K562 (cell line): ENCODE measurements at regions not wholly inside any gene's neighbourhood (a gene's known extent, or its start where the extent isn't known, plus 50 kb on each side); places are given as distances from the start of the nearest gene placed in this dataset.

Experiments used
- ATAC-seq: fragments of 200-7000 bp; cut with Tn5 transposase; 3 replicates; pipeline ENCODE4 v1.9.1; 2020; ENCODE audit warnings: moderate library complexity
- BruUV-seq: library from RNA; stranded (reverse); fragments of 400-500 nt; replicated peaks from 2 replicates; lab custom pipeline; 2021; lab: Mats Ljungman, UMichigan
- CTCF ChIA-PET: fragments of 300-600 bp; formaldehyde crosslinking; extraction: SDS; loops from one replicate; lab custom pipeline; 2021; ENCODE audit warnings: low intra/inter-chr PET ratio; lab: Yijun Ruan, JAX
- POLR2A ChIA-PET: fragments of 300-600, 350-650 bp; sonication (Branson Sonifier 250); formaldehyde crosslinking; extraction: SDS; loops from one replicate; lab custom pipeline; 2021; ENCODE audit warnings: antibody characterized with exemption, inconsistent platforms; lab: Yijun Ruan, JAX
- DNase-seq, 4 experiments: peaks; one replicate each; pipeline versions ENCODE4 v3.0.0 to v3.0.0-alpha.2; 2011 to 2018; ENCODE audit warnings: low spot score in 3 of 4, mixed read lengths in 3 of 4; ENCODE audit errors: extremely low read depth in 1 of 4
- FAIRE-seq: peaks from 2 replicates; lab custom pipeline; 2011; peaks lifted over from hg19 to GRCh38; lab: Jason Lieb, UNC
- H2AFZ ChIP-seq: 2 replicates; pipeline ENCODE4 v1.6.0; 2011; ENCODE audit warnings: low read depth, low read length, control low read depth, inconsistent platforms
- H3K27ac ChIP-seq: fragments of 200-600 bp; 3 replicates; pipeline ENCODE4 v1.8.0; 2011; ENCODE audit warnings: low read depth, mild to moderate bottlenecking, control low read depth, inconsistent platforms, low read length, moderate library complexity, mixed read lengths; ENCODE audit errors: extremely low read depth
- H3K27me3 ChIP-seq, 2 experiments: fragments of 300-600 bp in 1 of 2; 2 replicates in 1 of 2; 3 replicates in 1 of 2; pipeline versions ENCODE4 v1.6.0 to v1.8.0; 2011; ENCODE audit warnings: inconsistent platforms in 2 of 2, low read length in 2 of 2, mild to moderate bottlenecking in 1 of 2, mixed read lengths in 1 of 2, moderate library complexity in 1 of 2; ENCODE audit not compliant: control insufficient read depth in 2 of 2, insufficient read depth in 2 of 2
- H3K36me3 ChIP-seq: fragments of 300-600 bp; 3 replicates; pipeline ENCODE4 v1.8.0; 2011; ENCODE audit warnings: mild to moderate bottlenecking, low read length, inconsistent platforms; ENCODE audit not compliant: control insufficient read depth, insufficient read depth
- H3K4me1 ChIP-seq, 2 experiments: fragments of 200-600 bp in 1 of 2; replicated peaks in 1 of 2; 2 replicates in 1 of 2; 3 replicates in 1 of 2; pipeline versions ENCODE4 v1.5.1 to v1.8.0; 2011; ENCODE audit warnings: inconsistent platforms in 2 of 2, low read length in 2 of 2, mild to moderate bottlenecking in 1 of 2, mixed read lengths in 1 of 2, moderate library complexity in 1 of 2; ENCODE audit not compliant: control insufficient read depth in 2 of 2, insufficient read depth in 2 of 2
- H3K4me2 ChIP-seq: 2 replicates; pipeline ENCODE4 v1.6.1; 2011; ENCODE audit warnings: low read length, control low read depth, inconsistent platforms, mixed read lengths; ENCODE audit not compliant: insufficient read depth
- H3K4me3 ChIP-seq: fragments of 200-600 bp; sonication (generic), shearing (Covaris generic); 2 replicates; pipeline ENCODE4 v1.5.1; 2016; ENCODE audit warnings: control low read depth, inconsistent platforms
- H3K79me2 ChIP-seq: fragments of 200-600 bp; 3 replicates; pipeline ENCODE4 v1.8.0; 2011; ENCODE audit warnings: low read length, inconsistent platforms; ENCODE audit not compliant: control insufficient read depth, insufficient read depth
- H3K9ac ChIP-seq, 2 experiments: 2 replicates each; pipeline versions ENCODE4 v1.6.0 to v1.6.1; 2011; ENCODE audit warnings: low read depth in 2 of 2, low read length in 2 of 2, control low read depth in 1 of 2, inconsistent platforms in 1 of 2, mild to moderate bottlenecking in 1 of 2, mixed read lengths in 1 of 2; ENCODE audit not compliant: insufficient read depth in 1 of 2
- H3K9me1 ChIP-seq: one replicate; pipeline ENCODE4 v1.6.0; 2011; ENCODE audit warnings: inconsistent platforms, mild to moderate bottlenecking, low read length, moderate library complexity; ENCODE audit not compliant: control insufficient read depth, insufficient read depth
- H3K9me3 ChIP-seq: replicated peaks from 2 replicates; pipeline ENCODE4 v1.5.1; 2011; ENCODE audit warnings: low read depth, low read length, inconsistent platforms; ENCODE audit not compliant: control insufficient read depth, insufficient read depth
- H4K20me1 ChIP-seq: replicated peaks from 2 replicates; pipeline ENCODE4 v1.6.1; 2011; ENCODE audit warnings: low read length, inconsistent platforms, mixed read lengths; ENCODE audit not compliant: control insufficient read depth, insufficient read depth
- ADNP ChIP-seq: fragments of 200-800 bp; sonication (Bioruptor generic); IDR thresholded peaks from 2 replicates; pipeline ENCODE4 v1.6.1; 2016; ENCODE audit warnings: missing genetic modification characterization, missing compliant biosample characterization
- MED1 ChIP-seq: sonication (generic); formaldehyde crosslinking; IDR thresholded peaks from 2 replicates; pipeline ENCODE4 v1.8.1; 2023; ENCODE audit warnings: missing genetic modification reagents, borderline replicate concordance
- MTF1 ChIP-seq: fragments of 250-450 bp; sonication (Bioruptor Pico); IDR thresholded peaks from 2 replicates; pipeline ENCODE4 v1.9.0; 2021; ENCODE audit warnings: moderate library complexity, mild to moderate bottlenecking, inconsistent platforms, borderline replicate concordance
- RNF2 ChIP-seq: sonication (generic); IDR thresholded peaks from 2 replicates; pipeline ENCODE4 v1.6.1; 2016
- TCF7L2 ChIP-seq: fragments of 150-350 bp; IDR thresholded peaks from 2 replicates; pipeline ENCODE4 v1.6.1; 2016; ENCODE audit warnings: low read depth, mild to moderate bottlenecking, low read length, moderate library complexity
- ZNF583 ChIP-seq: fragments of 250-450 bp; sonication (Bioruptor Pico); IDR thresholded peaks from 2 replicates; pipeline ENCODE4 v1.4.0; 2020
- WGBS: fragments of 100-300 bp; shearing (Covaris generic); methylation state at CpG from one replicate; pipeline ENCODE4 v1.1.6; 2016; ENCODE audit warnings: low coverage, mixed read lengths; ENCODE audit not compliant: insufficient coverage; ENCODE audit errors: missing lambda C conversion rate; 5-methylcytosine and 5-hydroxymethylcytosine counted together
- in situ Hi-C: fragments of 300-500 bp; cut with MboI; formaldehyde crosslinking; loops from 4 replicates; pipeline ENCODE4 v1.15.0; 2018; ENCODE audit warnings: inconsistent platforms, mixed read lengths
- intact Hi-C: fragments of 100-400 bp; cut with micrococcal nuclease; formaldehyde crosslinking; loops from 2 replicates; pipeline ENCODE4 v1.14.2; 2022
- TF ChIP-seq, protein P1 (sequence below): fragments of 450-650 bp; IDR thresholded peaks from 2 replicates; pipeline ENCODE4 v1.6.1; 2016; ENCODE audit warnings: low read depth, mild to moderate bottlenecking, moderate library complexity
- TF ChIP-seq, protein P2 (sequence below): fragments of 450-650 bp; IDR thresholded peaks from 2 replicates; pipeline ENCODE4 v1.6.1; 2016; ENCODE audit warnings: mild to moderate bottlenecking, moderate library complexity

DNA sequence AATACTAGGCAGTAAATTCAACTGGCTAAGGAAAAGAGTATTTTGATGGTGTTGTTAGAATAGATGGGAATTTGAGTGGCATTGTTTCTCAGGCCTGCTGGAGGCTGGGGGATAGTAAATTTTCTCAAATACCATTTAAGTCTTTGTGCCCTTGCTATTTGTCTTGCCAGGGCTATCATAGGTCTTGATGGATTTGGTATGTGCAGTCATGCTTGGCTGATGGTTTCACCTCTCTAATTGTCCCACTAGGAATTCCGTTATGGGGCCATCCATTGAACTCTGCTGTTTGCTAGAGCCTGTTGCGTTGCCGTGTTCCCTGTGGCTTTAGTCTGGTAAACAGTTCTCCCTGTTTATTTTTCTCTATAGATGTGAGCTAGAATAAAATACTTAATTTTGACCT is 438.1 kb upstream of the FAM98A start:
- WGBS, result 0% methylated on average over 3 of the region's 3 CpGs
- no peak for FAIRE-seq
- Histone ChIP-seq H3K27ac (no peak overlapping the region), H3K36me3 (no peaks in the 10 kb centered on the region), H3K27me3 (no peaks in the 10 kb centered on the region), H3K4me1 (no peaks in the 10 kb centered on the region), H3K9me3 (no peaks in the 10 kb centered on the region), H4K20me1 (no peaks in the 10 kb centered on the region), H3K4me2 (no peak overlapping the region), H2AFZ (no peak overlapping the region), H3K4me3 (no peak overlapping the region), H3K79me2 (no peaks in the 10 kb centered on the region), H3K9ac (no peak overlapping the region), H3K9me1 (no peaks in the 10 kb centered on the region)
- ChIA-PET CTCF (no interaction called here), POLR2A (no interaction called here)
- no peak for ATAC-seq
- no TSS peak for BruUV-seq
- no peak for DNase-seq
- in situ Hi-C loops, result no loop called here
- intact Hi-C loops, result no loop called here
- TF ChIP-seq MED1 (CRISPR knock-in tag) (no peak), RNF2 (no peak), MTF1 (CRISPR knock-in tag) (no peak), ZNF583 (CRISPR knock-in tag) (no peak), TCF7L2 (no peak), ADNP (tag) (no peak)
- TF ChIP-seq, protein P1, sequence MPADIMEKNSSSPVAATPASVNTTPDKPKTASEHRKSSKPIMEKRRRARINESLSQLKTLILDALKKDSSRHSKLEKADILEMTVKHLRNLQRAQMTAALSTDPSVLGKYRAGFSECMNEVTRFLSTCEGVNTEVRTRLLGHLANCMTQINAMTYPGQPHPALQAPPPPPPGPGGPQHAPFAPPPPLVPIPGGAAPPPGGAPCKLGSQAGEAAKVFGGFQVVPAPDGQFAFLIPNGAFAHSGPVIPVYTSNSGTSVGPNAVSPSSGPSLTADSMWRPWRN, result no peak
- TF ChIP-seq, protein P2, sequence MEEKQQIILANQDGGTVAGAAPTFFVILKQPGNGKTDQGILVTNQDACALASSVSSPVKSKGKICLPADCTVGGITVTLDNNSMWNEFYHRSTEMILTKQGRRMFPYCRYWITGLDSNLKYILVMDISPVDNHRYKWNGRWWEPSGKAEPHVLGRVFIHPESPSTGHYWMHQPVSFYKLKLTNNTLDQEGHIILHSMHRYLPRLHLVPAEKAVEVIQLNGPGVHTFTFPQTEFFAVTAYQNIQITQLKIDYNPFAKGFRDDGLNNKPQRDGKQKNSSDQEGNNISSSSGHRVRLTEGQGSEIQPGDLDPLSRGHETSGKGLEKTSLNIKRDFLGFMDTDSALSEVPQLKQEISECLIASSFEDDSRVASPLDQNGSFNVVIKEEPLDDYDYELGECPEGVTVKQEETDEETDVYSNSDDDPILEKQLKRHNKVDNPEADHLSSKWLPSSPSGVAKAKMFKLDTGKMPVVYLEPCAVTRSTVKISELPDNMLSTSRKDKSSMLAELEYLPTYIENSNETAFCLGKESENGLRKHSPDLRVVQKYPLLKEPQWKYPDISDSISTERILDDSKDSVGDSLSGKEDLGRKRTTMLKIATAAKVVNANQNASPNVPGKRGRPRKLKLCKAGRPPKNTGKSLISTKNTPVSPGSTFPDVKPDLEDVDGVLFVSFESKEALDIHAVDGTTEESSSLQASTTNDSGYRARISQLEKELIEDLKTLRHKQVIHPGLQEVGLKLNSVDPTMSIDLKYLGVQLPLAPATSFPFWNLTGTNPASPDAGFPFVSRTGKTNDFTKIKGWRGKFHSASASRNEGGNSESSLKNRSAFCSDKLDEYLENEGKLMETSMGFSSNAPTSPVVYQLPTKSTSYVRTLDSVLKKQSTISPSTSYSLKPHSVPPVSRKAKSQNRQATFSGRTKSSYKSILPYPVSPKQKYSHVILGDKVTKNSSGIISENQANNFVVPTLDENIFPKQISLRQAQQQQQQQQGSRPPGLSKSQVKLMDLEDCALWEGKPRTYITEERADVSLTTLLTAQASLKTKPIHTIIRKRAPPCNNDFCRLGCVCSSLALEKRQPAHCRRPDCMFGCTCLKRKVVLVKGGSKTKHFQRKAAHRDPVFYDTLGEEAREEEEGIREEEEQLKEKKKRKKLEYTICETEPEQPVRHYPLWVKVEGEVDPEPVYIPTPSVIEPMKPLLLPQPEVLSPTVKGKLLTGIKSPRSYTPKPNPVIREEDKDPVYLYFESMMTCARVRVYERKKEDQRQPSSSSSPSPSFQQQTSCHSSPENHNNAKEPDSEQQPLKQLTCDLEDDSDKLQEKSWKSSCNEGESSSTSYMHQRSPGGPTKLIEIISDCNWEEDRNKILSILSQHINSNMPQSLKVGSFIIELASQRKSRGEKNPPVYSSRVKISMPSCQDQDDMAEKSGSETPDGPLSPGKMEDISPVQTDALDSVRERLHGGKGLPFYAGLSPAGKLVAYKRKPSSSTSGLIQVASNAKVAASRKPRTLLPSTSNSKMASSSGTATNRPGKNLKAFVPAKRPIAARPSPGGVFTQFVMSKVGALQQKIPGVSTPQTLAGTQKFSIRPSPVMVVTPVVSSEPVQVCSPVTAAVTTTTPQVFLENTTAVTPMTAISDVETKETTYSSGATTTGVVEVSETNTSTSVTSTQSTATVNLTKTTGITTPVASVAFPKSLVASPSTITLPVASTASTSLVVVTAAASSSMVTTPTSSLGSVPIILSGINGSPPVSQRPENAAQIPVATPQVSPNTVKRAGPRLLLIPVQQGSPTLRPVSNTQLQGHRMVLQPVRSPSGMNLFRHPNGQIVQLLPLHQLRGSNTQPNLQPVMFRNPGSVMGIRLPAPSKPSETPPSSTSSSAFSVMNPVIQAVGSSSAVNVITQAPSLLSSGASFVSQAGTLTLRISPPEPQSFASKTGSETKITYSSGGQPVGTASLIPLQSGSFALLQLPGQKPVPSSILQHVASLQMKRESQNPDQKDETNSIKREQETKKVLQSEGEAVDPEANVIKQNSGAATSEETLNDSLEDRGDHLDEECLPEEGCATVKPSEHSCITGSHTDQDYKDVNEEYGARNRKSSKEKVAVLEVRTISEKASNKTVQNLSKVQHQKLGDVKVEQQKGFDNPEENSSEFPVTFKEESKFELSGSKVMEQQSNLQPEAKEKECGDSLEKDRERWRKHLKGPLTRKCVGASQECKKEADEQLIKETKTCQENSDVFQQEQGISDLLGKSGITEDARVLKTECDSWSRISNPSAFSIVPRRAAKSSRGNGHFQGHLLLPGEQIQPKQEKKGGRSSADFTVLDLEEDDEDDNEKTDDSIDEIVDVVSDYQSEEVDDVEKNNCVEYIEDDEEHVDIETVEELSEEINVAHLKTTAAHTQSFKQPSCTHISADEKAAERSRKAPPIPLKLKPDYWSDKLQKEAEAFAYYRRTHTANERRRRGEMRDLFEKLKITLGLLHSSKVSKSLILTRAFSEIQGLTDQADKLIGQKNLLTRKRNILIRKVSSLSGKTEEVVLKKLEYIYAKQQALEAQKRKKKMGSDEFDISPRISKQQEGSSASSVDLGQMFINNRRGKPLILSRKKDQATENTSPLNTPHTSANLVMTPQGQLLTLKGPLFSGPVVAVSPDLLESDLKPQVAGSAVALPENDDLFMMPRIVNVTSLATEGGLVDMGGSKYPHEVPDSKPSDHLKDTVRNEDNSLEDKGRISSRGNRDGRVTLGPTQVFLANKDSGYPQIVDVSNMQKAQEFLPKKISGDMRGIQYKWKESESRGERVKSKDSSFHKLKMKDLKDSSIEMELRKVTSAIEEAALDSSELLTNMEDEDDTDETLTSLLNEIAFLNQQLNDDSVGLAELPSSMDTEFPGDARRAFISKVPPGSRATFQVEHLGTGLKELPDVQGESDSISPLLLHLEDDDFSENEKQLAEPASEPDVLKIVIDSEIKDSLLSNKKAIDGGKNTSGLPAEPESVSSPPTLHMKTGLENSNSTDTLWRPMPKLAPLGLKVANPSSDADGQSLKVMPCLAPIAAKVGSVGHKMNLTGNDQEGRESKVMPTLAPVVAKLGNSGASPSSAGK, result no peak
